GM23338 (cell line): ENCODE measurements at regions not wholly inside any gene's neighbourhood (a gene's known extent, or its start where the extent isn't known, plus 50 kb on each side); places are given as distances from the start of the nearest gene placed in this dataset.

Experiments
- ATAC-seq: fragments of 200-7000 bp; cut with Tn5 transposase; 3 replicates; pipeline ENCODE4 v1.9.1; 2020
- DNase-seq: peaks from one replicate; pipeline ENCODE4 v3.0.0-alpha.2; 2015; ENCODE audit warnings: low spot score
- H2AFZ ChIP-seq: fragments of 200-600 bp; sonication (generic); 2 replicates; pipeline ENCODE4 v1.8.0; 2016; ENCODE audit warnings: antibody characterized with exemption, mild to moderate bottlenecking, moderate library complexity
- H3F3A ChIP-seq: fragments of 200-600 bp; sonication (generic); replicated peaks from 2 replicates; pipeline ENCODE4 v1.8.0; 2017; ENCODE audit warnings: antibody characterized with exemption, mixed run types, low read depth
- H3K27ac ChIP-seq: fragments of 200-600 bp; sonication (generic); 2 replicates; pipeline ENCODE4 v1.6.1; 2016; ENCODE audit warnings: low read depth
- H3K27me3 ChIP-seq: fragments of 200-600 bp; sonication (generic); 2 replicates; pipeline ENCODE4 v1.8.0; 2016; ENCODE audit warnings: mild to moderate bottlenecking, mixed run types, moderate library complexity; ENCODE audit not compliant: insufficient read depth
- H3K36me3 ChIP-seq: fragments of 200-600 bp; sonication (generic); 2 replicates; pipeline ENCODE4 v1.8.0; 2016; ENCODE audit warnings: mild to moderate bottlenecking; ENCODE audit not compliant: insufficient read depth
- H3K4me1 ChIP-seq: fragments of 200-600 bp; sonication (generic); 2 replicates; pipeline ENCODE4 v1.8.0; 2016; ENCODE audit warnings: mild to moderate bottlenecking, moderate library complexity; ENCODE audit not compliant: insufficient read depth
- H3K4me2 ChIP-seq: fragments of 200-600 bp; sonication (generic); 2 replicates; pipeline ENCODE4 v1.7.1; 2017; ENCODE audit warnings: mixed run types
- H3K4me3 ChIP-seq: fragments of 200-600 bp; sonication (generic); 2 replicates; pipeline ENCODE4 v1.6.1; 2016; ENCODE audit warnings: mixed run types
- H3K79me2 ChIP-seq: fragments of 200-600 bp; sonication (generic); replicated peaks from 2 replicates; pipeline ENCODE4 v1.8.0; 2017; ENCODE audit warnings: mild to moderate bottlenecking; ENCODE audit not compliant: insufficient read depth
- H3K9me2 ChIP-seq: fragments of 200-600 bp; sonication (generic); 2 replicates; pipeline ENCODE4 v1.8.0; 2017; ENCODE audit not compliant: insufficient read depth
- H4K20me1 ChIP-seq: fragments of 200-600 bp; sonication (generic); replicated peaks from 2 replicates; pipeline ENCODE4 v1.8.0; 2017; ENCODE audit warnings: mild to moderate bottlenecking; ENCODE audit not compliant: insufficient read depth
- H3K27ac Mint-ChIP-seq: 2 replicates; pipeline ENCODE4 v1.8.0; 2020; ENCODE audit warnings: inconsistent platforms, mild to moderate bottlenecking, moderate library complexity, mixed read lengths
- H3K27me3 Mint-ChIP-seq: 3 replicates; pipeline ENCODE4 v1.8.0; 2022; ENCODE audit warnings: low read depth, mild to moderate bottlenecking, moderate library complexity, mixed read lengths, inconsistent platforms; ENCODE audit not compliant: insufficient read depth, poor library complexity
- H3K36me3 Mint-ChIP-seq: 3 replicates; pipeline ENCODE4 v1.8.0; 2021; ENCODE audit warnings: low read depth, mild to moderate bottlenecking, inconsistent platforms, moderate library complexity, mixed read lengths
- H3K4me1 Mint-ChIP-seq: 3 replicates; pipeline ENCODE4 v1.8.0; 2020; ENCODE audit warnings: mild to moderate bottlenecking, inconsistent platforms, mixed read lengths
- H3K4me3 Mint-ChIP-seq: 3 replicates; pipeline ENCODE4 v1.8.0; 2021; ENCODE audit warnings: moderate library complexity, mild to moderate bottlenecking, inconsistent platforms, mixed read lengths
- H3K9me3 Mint-ChIP-seq: 3 replicates; pipeline ENCODE4 v1.8.0; 2020; ENCODE audit warnings: moderate library complexity, mild to moderate bottlenecking, inconsistent platforms, mixed read lengths
- CREB1 ChIP-seq: fragments of 250-450 bp; sonication (Bioruptor Pico); IDR thresholded peaks from 2 replicates; pipeline ENCODE4 v1.5.0; 2020; ENCODE audit warnings: low read depth, mild to moderate bottlenecking, moderate library complexity
- CTCF ChIP-seq, 2 experiments: fragments of 200-600 bp in 1 of 2; sonication (generic) in 1 of 2; conservative IDR thresholded peaks; 2 replicates each; pipeline versions ENCODE4 v1.5.1 to v1.6.1; 2016 to 2017; ENCODE audit warnings: antibody characterized with exemption in 2 of 2, low read depth in 2 of 2, mild to moderate bottlenecking in 2 of 2, moderate library complexity in 1 of 2
- EZH2 ChIP-seq: fragments of 200-600 bp; sonication (generic); IDR thresholded peaks from one replicate; pipeline ENCODE4 v1.8.0; 2017; ENCODE audit warnings: antibody characterized with exemption, mild to moderate bottlenecking, low read depth; ENCODE audit not compliant: unreplicated experiment
- EZH2phosphoT487 ChIP-seq: fragments of 200-600 bp; sonication (generic); IDR thresholded peaks from one replicate; pipeline ENCODE4 v1.8.1; 2018; ENCODE audit warnings: antibody characterized with exemption; ENCODE audit not compliant: unreplicated experiment
- JUNB ChIP-seq: IDR thresholded peaks from one replicate; pipeline ENCODE4 v1.6.1; 2016; ENCODE audit warnings: antibody characterized with exemption; ENCODE audit not compliant: unreplicated experiment
- NANOG ChIP-seq: IDR thresholded peaks from 2 replicates; pipeline ENCODE4 v1.6.1; 2016; ENCODE audit warnings: antibody characterized with exemption, borderline replicate concordance
- POLR2AphosphoS5 ChIP-seq: IDR thresholded peaks from 2 replicates; pipeline ENCODE4 v1.6.1; 2016; ENCODE audit warnings: antibody characterized with exemption, low read depth
- STAT1 ChIP-seq: IDR thresholded peaks from one replicate; pipeline ENCODE4 v1.6.1; 2016; ENCODE audit warnings: antibody characterized with exemption; ENCODE audit not compliant: unreplicated experiment
- ZNF114 ChIP-seq: fragments of 250-450 bp; sonication (Bioruptor Pico); IDR thresholded peaks from 2 replicates; pipeline ENCODE4 v1.5.0; 2020; ENCODE audit warnings: mild to moderate bottlenecking, moderate library complexity
- ZNF331 ChIP-seq: fragments of 250-450 bp; sonication (Bioruptor Pico); IDR thresholded peaks from 2 replicates; pipeline ENCODE4 v1.5.0; 2020; ENCODE audit warnings: low read depth, mild to moderate bottlenecking, moderate library complexity
- TF ChIP-seq, protein P1 (sequence below): fragments of 250-450 bp; sonication (Bioruptor Pico); IDR thresholded peaks from 2 replicates; pipeline ENCODE4 v1.5.0; 2020; ENCODE audit warnings: mild to moderate bottlenecking, moderate library complexity
- TF ChIP-seq, protein P2 (sequence below): IDR thresholded peaks from one replicate; pipeline ENCODE4 v1.6.1; 2018; ENCODE audit warnings: antibody characterized with exemption; ENCODE audit not compliant: unreplicated experiment
- TF ChIP-seq, protein P3 (sequence below): IDR thresholded peaks from 2 replicates; pipeline ENCODE4 v1.6.1; 2016; ENCODE audit warnings: antibody characterized with exemption

GRCh38 chr3:153330901-153331300 lies 168.9 kb downstream of the RAP2B start:
- Mint-ChIP-seq H3K36me3 (no peaks in the 10 kb centered on the region), H3K4me3 (no peak overlapping the region), H3K9me3 (no peaks in the 10 kb centered on the region; the same call in 2 of the 3 replicates), H3K4me1 (no peaks in the 10 kb centered on the region), H3K27me3 (peaks cover 2% of the 10 kb centered on the region), H3K27ac (no peak overlapping the region)
- Histone ChIP-seq H3K4me1 (no peaks in the 10 kb centered on the region), H3K27me3 (no peaks in the 10 kb centered on the region), H3K9me2 (no peaks in the 10 kb centered on the region), H2AFZ (no peak overlapping the region), H3K36me3 (no peaks in the 10 kb centered on the region), H3K4me2 (no peak overlapping the region), H3K79me2 (no peaks in the 10 kb centered on the region), H3K4me3 (no peak overlapping the region), H3F3A (no peaks in the 10 kb centered on the region), H4K20me1 (no peaks in the 10 kb centered on the region), H3K27ac (no peak overlapping the region)
- ATAC-seq: no peak
- no peak for DNase-seq
- TF ChIP-seq NANOG (no peak), EZH2phosphoT487 (no peak), CREB1 (CRISPR knock-in tag) (no peak), POLR2AphosphoS5 (no peak), ZNF331 (CRISPR knock-in tag) (no peak), CTCF (conservative IDR thresholded peaks at IDR 0.05; ENCODE audit: low read depth in 2 of 2) (no peak), JUNB (no peak), EZH2 (no peak), STAT1 (no peak), ZNF114 (CRISPR knock-in tag) (no peak)
- TF ChIP-seq, protein P1, sequence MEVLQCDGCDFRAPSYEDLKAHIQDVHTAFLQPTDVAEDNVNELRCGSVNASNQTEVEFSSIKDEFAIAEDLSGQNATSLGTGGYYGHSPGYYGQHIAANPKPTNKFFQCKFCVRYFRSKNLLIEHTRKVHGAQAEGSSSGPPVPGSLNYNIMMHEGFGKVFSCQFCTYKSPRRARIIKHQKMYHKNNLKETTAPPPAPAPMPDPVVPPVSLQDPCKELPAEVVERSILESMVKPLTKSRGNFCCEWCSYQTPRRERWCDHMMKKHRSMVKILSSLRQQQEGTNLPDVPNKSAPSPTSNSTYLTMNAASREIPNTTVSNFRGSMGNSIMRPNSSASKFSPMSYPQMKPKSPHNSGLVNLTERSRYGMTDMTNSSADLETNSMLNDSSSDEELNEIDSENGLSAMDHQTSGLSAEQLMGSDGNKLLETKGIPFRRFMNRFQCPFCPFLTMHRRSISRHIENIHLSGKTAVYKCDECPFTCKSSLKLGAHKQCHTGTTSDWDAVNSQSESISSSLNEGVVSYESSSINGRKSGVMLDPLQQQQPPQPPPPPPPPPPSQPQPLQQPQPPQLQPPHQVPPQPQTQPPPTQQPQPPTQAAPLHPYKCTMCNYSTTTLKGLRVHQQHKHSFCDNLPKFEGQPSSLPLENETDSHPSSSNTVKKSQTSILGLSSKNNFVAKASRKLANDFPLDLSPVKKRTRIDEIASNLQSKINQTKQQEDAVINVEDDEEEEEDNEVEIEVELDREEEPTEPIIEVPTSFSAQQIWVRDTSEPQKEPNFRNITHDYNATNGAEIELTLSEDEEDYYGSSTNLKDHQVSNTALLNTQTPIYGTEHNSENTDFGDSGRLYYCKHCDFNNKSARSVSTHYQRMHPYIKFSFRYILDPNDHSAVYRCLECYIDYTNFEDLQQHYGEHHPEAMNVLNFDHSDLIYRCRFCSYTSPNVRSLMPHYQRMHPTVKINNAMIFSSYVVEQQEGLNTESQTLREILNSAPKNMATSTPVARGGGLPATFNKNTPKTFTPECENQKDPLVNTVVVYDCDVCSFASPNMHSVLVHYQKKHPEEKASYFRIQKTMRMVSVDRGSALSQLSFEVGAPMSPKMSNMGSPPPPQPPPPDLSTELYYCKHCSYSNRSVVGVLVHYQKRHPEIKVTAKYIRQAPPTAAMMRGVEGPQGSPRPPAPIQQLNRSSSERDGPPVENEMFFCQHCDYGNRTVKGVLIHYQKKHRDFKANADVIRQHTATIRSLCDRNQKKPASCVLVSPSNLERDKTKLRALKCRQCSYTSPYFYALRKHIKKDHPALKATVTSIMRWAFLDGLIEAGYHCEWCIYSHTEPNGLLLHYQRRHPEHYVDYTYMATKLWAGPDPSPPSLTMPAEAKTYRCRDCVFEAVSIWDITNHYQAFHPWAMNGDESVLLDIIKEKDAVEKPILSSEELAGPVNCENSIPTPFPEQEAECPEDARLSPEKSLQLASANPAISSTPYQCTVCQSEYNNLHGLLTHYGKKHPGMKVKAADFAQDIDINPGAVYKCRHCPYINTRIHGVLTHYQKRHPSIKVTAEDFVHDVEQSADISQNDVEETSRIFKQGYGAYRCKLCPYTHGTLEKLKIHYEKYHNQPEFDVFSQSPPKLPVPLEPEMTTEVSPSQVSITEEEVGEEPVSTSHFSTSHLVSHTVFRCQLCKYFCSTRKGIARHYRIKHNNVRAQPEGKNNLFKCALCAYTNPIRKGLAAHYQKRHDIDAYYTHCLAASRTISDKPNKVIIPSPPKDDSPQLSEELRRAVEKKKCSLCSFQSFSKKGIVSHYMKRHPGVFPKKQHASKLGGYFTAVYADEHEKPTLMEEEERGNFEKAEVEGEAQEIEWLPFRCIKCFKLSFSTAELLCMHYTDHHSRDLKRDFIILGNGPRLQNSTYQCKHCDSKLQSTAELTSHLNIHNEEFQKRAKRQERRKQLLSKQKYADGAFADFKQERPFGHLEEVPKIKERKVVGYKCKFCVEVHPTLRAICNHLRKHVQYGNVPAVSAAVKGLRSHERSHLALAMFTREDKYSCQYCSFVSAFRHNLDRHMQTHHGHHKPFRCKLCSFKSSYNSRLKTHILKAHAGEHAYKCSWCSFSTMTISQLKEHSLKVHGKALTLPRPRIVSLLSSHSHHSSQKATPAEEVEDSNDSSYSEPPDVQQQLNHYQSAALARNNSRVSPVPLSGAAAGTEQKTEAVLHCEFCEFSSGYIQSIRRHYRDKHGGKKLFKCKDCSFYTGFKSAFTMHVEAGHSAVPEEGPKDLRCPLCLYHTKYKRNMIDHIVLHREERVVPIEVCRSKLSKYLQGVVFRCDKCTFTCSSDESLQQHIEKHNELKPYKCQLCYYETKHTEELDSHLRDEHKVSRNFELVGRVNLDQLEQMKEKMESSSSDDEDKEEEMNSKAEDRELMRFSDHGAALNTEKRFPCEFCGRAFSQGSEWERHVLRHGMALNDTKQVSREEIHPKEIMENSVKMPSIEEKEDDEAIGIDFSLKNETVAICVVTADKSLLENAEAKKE (CRISPR knock-in tag): no peak
- TF ChIP-seq, protein P2, sequence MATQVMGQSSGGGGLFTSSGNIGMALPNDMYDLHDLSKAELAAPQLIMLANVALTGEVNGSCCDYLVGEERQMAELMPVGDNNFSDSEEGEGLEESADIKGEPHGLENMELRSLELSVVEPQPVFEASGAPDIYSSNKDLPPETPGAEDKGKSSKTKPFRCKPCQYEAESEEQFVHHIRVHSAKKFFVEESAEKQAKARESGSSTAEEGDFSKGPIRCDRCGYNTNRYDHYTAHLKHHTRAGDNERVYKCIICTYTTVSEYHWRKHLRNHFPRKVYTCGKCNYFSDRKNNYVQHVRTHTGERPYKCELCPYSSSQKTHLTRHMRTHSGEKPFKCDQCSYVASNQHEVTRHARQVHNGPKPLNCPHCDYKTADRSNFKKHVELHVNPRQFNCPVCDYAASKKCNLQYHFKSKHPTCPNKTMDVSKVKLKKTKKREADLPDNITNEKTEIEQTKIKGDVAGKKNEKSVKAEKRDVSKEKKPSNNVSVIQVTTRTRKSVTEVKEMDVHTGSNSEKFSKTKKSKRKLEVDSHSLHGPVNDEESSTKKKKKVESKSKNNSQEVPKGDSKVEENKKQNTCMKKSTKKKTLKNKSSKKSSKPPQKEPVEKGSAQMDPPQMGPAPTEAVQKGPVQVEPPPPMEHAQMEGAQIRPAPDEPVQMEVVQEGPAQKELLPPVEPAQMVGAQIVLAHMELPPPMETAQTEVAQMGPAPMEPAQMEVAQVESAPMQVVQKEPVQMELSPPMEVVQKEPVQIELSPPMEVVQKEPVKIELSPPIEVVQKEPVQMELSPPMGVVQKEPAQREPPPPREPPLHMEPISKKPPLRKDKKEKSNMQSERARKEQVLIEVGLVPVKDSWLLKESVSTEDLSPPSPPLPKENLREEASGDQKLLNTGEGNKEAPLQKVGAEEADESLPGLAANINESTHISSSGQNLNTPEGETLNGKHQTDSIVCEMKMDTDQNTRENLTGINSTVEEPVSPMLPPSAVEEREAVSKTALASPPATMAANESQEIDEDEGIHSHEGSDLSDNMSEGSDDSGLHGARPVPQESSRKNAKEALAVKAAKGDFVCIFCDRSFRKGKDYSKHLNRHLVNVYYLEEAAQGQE: no peak
- TF ChIP-seq, protein P3, sequence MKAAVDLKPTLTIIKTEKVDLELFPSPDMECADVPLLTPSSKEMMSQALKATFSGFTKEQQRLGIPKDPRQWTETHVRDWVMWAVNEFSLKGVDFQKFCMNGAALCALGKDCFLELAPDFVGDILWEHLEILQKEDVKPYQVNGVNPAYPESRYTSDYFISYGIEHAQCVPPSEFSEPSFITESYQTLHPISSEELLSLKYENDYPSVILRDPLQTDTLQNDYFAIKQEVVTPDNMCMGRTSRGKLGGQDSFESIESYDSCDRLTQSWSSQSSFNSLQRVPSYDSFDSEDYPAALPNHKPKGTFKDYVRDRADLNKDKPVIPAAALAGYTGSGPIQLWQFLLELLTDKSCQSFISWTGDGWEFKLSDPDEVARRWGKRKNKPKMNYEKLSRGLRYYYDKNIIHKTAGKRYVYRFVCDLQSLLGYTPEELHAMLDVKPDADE: no peak
